ENCODE measurements at regions not wholly inside any gene's neighbourhood (a gene's known extent, or its start where the extent isn't known, plus 50 kb on each side); places are given as distances from the start of the nearest gene placed in this dataset.

- no peaks in the 10 kb centered on the region for H3K36me3 Mint-ChIP-seq (ENCODE audit: low read depth)
- H3K9me3 Mint-ChIP-seq: peaks cover 3% of the 10 kb centered on the region
- no peak overlapping the region for H3K27ac Mint-ChIP-seq
- H3K27me3 Mint-ChIP-seq: no peaks in the 10 kb centered on the region
- H3K4me3 Mint-ChIP-seq: no peak overlapping the region
- no peaks in the 10 kb centered on the region for H3K4me1 Mint-ChIP-seq
- ATAC-seq (replicated peaks): no peak
Measured at GRCh38 chr4:95979961-95980876, 140.3 kb downstream of the PDHA2 start.

GRCh38 chr4:95980877-95981360, 141.0 kb downstream of the PDHA2 start:
- Mint-ChIP-seq H3K4me1 (no peaks in the 10 kb centered on the region), H3K9me3 (peaks cover 3% of the 10 kb centered on the region), H3K4me3 (no peak overlapping the region), H3K36me3 (ENCODE audit: low read depth) (no peaks in the 10 kb centered on the region), H3K27ac (no peak overlapping the region), H3K27me3 (no peaks in the 10 kb centered on the region)
- no peak for ATAC-seq (replicated peaks)

- no peak overlapping the region for H3K27ac Mint-ChIP-seq
- no peak for ATAC-seq (replicated peaks)
- peaks cover 3% of the 10 kb centered on the region for H3K9me3 Mint-ChIP-seq
- H3K4me3 Mint-ChIP-seq: no peak overlapping the region
- H3K36me3 Mint-ChIP-seq (ENCODE audit: low read depth): no peaks in the 10 kb centered on the region
- no peaks in the 10 kb centered on the region for H3K27me3 Mint-ChIP-seq
- no peaks in the 10 kb centered on the region for H3K4me1 Mint-ChIP-seq
Measured at GRCh38 chr4:95981591-95981990, 141.7 kb downstream of the PDHA2 start.

- no peaks in the 10 kb centered on the region for H3K4me1 Mint-ChIP-seq
- no peaks in the 10 kb centered on the region for H3K36me3 Mint-ChIP-seq (ENCODE audit: low read depth)
- H3K27me3 Mint-ChIP-seq: no peaks in the 10 kb centered on the region
- no peak for ATAC-seq (replicated peaks)
- H3K27ac Mint-ChIP-seq: no peak overlapping the region
- H3K4me3 Mint-ChIP-seq: no peak overlapping the region
- H3K9me3 Mint-ChIP-seq: peaks cover 3% of the 10 kb centered on the region
Measured at GRCh38 chr4:95982516-95982915, 142.6 kb downstream of the PDHA2 start.

- Mint-ChIP-seq H3K27me3 (no peaks in the 10 kb centered on the region), H3K9me3 (peaks cover 3% of the 10 kb centered on the region), H3K4me1 (no peaks in the 10 kb centered on the region), H3K36me3 (ENCODE audit: low read depth) (no peaks in the 10 kb centered on the region), H3K4me3 (no peak overlapping the region), H3K27ac (no peak overlapping the region)
- no peak for ATAC-seq (replicated peaks)
Measured at GRCh38 chr4:95984081-95984480, 144.2 kb downstream of the PDHA2 start.

GRCh38 chr4:95985051-95985450, 145.2 kb downstream of the PDHA2 start:
- Mint-ChIP-seq H3K27ac (no peak overlapping the region), H3K36me3 (ENCODE audit: low read depth) (no peaks in the 10 kb centered on the region), H3K4me1 (no peaks in the 10 kb centered on the region)

GRCh38 chr4:95985791-95986550, 146.1 kb downstream of the PDHA2 start:
- no peak for ATAC-seq (replicated peaks)

More at GRCh38 chr4:95985051-95985450, 145.2 kb downstream of the PDHA2 start:
- no peak for ATAC-seq (replicated peaks)
- H3K4me3 Mint-ChIP-seq: no peak overlapping the region
- no peaks in the 10 kb centered on the region for H3K27me3 Mint-ChIP-seq
- peaks cover 3% of the 10 kb centered on the region for H3K9me3 Mint-ChIP-seq

GRCh38 chr4:95987851-95988250, 148.0 kb downstream of the PDHA2 start:
- no peak overlapping the region for H3K4me3 Mint-ChIP-seq
- H3K27ac Mint-ChIP-seq: no peak overlapping the region
- H3K27me3 Mint-ChIP-seq: peaks cover 3% of the 10 kb centered on the region
- no peaks in the 10 kb centered on the region for H3K9me3 Mint-ChIP-seq
- no peaks in the 10 kb centered on the region for H3K4me1 Mint-ChIP-seq
- H3K36me3 Mint-ChIP-seq (ENCODE audit: low read depth): no peaks in the 10 kb centered on the region
- no peak for ATAC-seq (replicated peaks)

More at GRCh38 chr4:95985791-95986550, 146.1 kb downstream of the PDHA2 start:
- Mint-ChIP-seq H3K27me3 (no peaks in the 10 kb centered on the region), H3K36me3 (ENCODE audit: low read depth) (no peaks in the 10 kb centered on the region), H3K4me1 (no peaks in the 10 kb centered on the region), H3K9me3 (peaks cover 3% of the 10 kb centered on the region), H3K4me3 (no peak overlapping the region), H3K27ac (no peak overlapping the region)

GRCh38 chr4:95998311-95998710, 158.4 kb downstream of the PDHA2 start:
- Mint-ChIP-seq H3K4me1 (no peaks in the 10 kb centered on the region), H3K9me3 (no peaks in the 10 kb centered on the region), H3K27me3 (peaks cover 3% of the 10 kb centered on the region), H3K4me3 (no peak overlapping the region), H3K27ac (no peak overlapping the region), H3K36me3 (ENCODE audit: low read depth) (no peaks in the 10 kb centered on the region)
- no peak for ATAC-seq (replicated peaks)

- no peak overlapping the region for H3K27ac Mint-ChIP-seq
- H3K36me3 Mint-ChIP-seq (ENCODE audit: low read depth): no peaks in the 10 kb centered on the region
- ATAC-seq (replicated peaks): no peak
- H3K4me1 Mint-ChIP-seq: no peaks in the 10 kb centered on the region
- no peak overlapping the region for H3K4me3 Mint-ChIP-seq
- H3K9me3 Mint-ChIP-seq: no peaks in the 10 kb centered on the region
- peaks cover under 1% of the 10 kb centered on the region for H3K27me3 Mint-ChIP-seq
Measured at GRCh38 chr4:96003951-96004740, 164.3 kb downstream of the PDHA2 start.

GRCh38 chr4:96009427-96010119, 169.7 kb downstream of the PDHA2 start:
- ATAC-seq (replicated peaks): no peak
- Mint-ChIP-seq H3K27ac (no peak overlapping the region), H3K36me3 (ENCODE audit: low read depth) (no peaks in the 10 kb centered on the region), H3K4me1 (no peaks in the 10 kb centered on the region), H3K27me3 (peaks cover 4% of the 10 kb centered on the region), H3K9me3 (no peaks in the 10 kb centered on the region), H3K4me3 (no peak overlapping the region)

GRCh38 chr4:96012687-96013086, 172.8 kb downstream of the PDHA2 start:
- Mint-ChIP-seq H3K27ac (no peak overlapping the region), H3K4me3 (no peak overlapping the region), H3K4me1 (no peaks in the 10 kb centered on the region), H3K36me3 (ENCODE audit: low read depth) (no peaks in the 10 kb centered on the region), H3K9me3 (no peaks in the 10 kb centered on the region), H3K27me3 (peaks cover 4% of the 10 kb centered on the region)
- no peak for ATAC-seq (replicated peaks)

- no peak for ATAC-seq (replicated peaks)
- Mint-ChIP-seq H3K9me3 (no peaks in the 10 kb centered on the region), H3K4me1 (no peaks in the 10 kb centered on the region)
Measured at GRCh38 chr4:96016634-96017299, 176.9 kb downstream of the PDHA2 start.

More at GRCh38 chr4:96016634-96017299, 176.9 kb downstream of the PDHA2 start:
- H3K27ac Mint-ChIP-seq: no peak overlapping the region
- no peaks in the 10 kb centered on the region for H3K27me3 Mint-ChIP-seq
- H3K4me3 Mint-ChIP-seq: no peak overlapping the region
- H3K36me3 Mint-ChIP-seq (ENCODE audit: low read depth): no peaks in the 10 kb centered on the region
